ENCODE measurements at regions not wholly inside any gene's neighbourhood (a gene's known extent, or its start where the extent isn't known, plus 50 kb on each side); places are given as distances from the start of the nearest gene placed in this dataset.

DNA sequence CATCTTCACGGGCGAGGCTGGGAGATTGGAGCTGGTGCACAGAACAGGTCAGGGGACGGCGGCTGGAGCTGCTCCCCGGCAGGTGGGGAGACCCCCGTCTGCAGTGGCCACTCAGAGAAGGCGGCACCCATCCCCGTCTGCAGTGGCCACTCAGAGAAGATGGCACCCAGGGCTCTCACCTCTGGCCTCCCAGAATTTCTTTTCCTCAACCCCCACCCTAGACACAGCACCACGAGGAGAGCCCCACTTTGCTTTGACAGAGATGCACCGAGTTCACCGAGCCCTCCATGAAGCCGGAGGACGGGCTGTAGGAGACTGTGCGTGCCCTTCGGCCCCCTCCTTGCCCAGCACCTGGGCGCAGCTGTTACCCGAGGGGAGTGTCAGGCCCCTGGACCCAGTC lies 201.6 kb upstream of the SALL3 start:
- TF ChIP-seq, protein P1, sequence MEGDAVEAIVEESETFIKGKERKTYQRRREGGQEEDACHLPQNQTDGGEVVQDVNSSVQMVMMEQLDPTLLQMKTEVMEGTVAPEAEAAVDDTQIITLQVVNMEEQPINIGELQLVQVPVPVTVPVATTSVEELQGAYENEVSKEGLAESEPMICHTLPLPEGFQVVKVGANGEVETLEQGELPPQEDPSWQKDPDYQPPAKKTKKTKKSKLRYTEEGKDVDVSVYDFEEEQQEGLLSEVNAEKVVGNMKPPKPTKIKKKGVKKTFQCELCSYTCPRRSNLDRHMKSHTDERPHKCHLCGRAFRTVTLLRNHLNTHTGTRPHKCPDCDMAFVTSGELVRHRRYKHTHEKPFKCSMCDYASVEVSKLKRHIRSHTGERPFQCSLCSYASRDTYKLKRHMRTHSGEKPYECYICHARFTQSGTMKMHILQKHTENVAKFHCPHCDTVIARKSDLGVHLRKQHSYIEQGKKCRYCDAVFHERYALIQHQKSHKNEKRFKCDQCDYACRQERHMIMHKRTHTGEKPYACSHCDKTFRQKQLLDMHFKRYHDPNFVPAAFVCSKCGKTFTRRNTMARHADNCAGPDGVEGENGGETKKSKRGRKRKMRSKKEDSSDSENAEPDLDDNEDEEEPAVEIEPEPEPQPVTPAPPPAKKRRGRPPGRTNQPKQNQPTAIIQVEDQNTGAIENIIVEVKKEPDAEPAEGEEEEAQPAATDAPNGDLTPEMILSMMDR (conservative IDR thresholded peaks at IDR 0.05 in 1 of 2, IDR thresholded peaks at IDR 0.05 in 1 of 2; ENCODE audit: low read depth in 1 of 2, low read length in 2 of 2), result no peak
- no peak for TF ChIP-seq EZH2 (IDR thresholded peaks at IDR 0.05; ENCODE audit: low read length, missing control alignments)

Measured in fibroblast of lung (primary cell).